HG03432 (cell line): ENCODE measurements at regions not wholly inside any gene's neighbourhood (a gene's known extent, or its start where the extent isn't known, plus 50 kb on each side); places are given as distances from the start of the nearest gene placed in this dataset.

Experiments
- ATAC-seq: cut with Tn5 transposase; IDR thresholded peaks from one replicate; pipeline ENCODE4 v1.9.1; 2021; ENCODE audit warnings: mild to moderate bottlenecking, moderate library complexity; ENCODE audit not compliant: unreplicated experiment

DNA sequence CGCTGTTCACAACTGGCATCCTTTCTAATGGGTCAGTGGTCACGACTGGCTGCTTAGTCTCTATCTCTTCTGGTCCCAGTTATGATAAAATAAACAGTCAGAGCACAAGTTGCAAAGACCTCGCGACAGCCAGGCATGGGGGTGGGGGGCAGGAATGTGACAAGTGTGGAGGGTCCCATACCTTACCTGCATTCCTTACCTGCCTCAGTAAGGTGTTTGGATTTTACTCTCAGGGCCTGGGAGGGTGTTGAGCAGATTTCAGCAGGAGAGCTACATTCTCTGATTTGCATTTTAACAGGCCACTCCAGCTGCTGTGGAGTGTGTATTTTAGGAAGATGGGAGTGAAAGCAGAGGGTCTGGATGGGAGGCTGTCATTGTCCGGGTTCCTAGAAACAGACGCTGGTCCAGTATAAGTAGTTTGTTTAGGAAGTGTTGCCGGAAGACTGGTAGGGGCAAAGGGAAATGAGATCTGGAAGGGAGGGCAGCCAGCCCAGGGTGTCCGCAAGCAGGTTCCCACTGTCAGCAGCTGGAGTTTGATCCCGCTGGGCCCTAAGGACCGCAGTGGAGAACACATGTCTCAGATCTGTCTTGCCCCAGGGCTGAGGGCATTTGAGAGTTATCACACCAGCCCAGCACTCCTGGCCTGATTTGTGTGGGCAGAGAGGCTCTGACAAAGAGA lies 920.0 kb downstream of the UQCRFS1 start:
- no peak for ATAC-seq

DNA sequence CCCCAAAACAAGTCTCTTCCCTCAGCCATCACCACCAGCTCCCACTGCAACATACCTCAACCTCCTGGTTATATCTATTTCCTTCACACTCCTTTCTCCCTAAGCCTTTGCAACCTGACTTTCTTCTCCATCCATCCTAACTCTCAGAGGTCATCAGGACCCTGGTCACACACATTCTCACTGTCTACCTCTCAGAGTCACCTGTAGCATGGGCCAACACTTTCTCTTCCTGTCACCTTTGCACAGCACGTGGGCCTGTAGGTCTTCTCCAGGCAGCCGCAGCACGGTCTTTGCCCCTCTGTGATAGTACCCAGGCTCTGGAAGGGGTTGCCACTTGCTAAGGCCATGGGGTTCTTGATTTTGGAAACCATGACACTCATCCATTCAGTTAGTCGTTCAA lies 921.1 kb downstream of the UQCRFS1 start:
- ATAC-seq: no peak

DNA sequence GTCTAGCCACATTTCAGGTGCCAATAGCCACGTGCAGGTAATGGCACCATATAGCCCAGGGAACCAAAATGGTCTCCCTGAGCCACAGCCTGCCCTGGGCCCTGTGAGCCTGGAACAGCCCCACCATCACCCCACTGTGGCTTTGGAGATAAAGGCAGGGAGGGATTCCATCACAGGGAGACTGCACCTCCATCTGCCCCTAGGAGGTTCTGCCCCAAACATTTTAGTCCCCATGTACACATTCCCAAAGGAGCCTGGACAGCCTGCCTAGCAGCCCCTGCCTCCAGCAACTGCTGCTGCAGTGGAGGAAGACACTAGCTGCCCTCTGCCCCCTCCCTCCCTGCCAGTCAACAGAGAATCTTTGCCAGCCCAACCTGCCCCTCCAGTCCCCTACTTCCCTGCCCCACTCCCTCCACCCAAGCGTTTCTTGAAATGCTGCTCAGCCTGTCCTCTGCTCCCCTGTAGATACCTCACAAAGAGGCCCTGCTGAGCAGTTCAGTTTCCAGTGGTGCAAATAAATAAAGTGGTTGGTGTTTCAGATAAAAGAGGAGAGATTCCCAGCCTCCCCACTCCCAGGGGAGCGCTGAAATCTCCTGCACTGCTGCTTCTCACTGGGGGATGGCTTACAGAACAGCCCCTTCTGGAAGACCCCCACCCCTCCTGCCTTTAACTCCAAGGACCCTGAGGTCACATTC lies 921.8 kb downstream of the UQCRFS1 start:
- no peak for ATAC-seq

DNA sequence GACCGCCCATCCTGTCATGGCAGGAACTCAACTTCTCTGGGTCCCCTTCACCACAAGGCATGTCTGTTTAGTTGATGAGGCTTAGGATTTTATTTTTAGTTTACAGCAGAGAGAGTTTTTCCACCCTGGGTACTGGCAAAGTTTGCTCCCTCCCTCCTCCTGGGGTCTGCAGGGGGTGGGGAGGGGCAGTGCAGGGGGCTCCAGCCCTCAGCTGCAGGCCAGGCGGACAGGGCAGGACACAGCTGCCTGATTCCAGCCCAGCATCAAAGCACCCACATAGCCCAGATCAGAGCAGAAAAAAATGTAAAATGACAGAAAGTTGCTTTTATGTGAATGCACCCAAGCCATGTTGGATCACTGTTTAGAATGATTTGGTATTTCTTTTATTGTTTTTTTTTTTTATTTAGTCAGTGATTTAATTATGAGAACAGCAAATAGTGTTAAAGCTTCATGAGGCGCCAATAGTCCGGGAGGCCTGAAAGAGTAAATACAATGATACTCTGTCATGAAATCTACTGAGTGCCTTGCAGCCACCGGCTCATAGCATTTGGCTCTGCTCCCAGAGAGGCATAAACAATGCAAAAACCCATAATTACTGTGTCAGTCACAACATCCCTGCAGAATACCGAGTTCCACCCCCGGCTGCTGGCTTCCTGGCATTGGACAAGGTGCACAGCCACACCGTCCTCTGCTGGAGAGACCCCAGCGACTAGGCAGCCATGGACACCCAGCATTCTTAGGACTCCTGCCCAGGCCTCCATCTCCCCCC lies 923.5 kb downstream of the UQCRFS1 start:
- ATAC-seq: no peak

DNA sequence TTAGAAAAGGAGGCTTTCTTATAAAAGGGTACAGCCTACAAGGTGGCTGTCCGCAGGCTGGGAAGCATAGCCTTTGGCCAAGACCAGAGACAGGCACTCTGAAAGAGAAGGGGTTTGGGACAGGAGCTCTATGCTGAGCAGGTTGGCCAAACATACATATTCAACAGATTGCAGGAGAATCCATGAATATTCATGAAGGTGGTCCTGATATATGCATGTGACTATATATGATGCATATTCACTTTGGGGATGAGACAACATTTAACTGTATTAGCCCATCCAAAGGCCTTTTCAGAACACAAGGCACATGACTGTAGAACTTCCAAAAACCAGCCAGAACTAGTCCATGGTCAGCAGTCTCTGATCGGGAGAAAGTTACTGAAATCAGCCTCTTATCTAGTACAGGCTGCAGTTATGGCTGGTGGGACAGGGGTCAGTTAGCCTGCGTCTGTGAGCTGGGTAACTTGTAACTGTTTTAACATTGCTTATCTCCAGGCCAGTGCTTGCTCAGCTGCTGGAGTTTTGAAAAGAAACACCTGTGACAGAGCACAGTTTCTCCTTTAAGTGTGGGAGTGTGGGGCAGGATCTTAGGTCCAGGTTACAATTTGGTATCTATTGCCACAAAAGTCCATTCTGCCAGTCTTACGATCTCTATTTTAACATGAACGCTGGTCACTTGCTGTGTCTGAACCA lies 924.2 kb downstream of the UQCRFS1 start:
- no peak for ATAC-seq

DNA sequence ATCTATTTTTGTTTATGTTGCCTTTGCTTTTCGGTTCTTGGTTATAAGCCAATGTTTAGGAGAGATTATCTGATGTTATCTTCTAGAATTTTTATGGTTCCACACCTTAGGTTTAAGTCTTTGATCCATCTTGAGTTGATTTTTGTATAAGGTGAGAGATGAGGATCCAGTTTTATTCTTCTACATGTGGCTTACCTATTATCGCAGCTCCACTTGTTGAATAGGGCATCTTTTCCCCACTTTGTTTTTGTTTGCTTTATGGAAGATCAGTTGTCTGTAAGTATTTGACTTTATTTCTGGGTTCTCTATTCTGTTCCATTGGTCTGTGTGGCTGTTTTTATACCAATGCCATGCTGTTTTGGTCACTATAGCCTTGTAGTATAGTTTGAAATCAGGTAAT lies 927.0 kb downstream of the UQCRFS1 start:
- no peak for ATAC-seq

DNA sequence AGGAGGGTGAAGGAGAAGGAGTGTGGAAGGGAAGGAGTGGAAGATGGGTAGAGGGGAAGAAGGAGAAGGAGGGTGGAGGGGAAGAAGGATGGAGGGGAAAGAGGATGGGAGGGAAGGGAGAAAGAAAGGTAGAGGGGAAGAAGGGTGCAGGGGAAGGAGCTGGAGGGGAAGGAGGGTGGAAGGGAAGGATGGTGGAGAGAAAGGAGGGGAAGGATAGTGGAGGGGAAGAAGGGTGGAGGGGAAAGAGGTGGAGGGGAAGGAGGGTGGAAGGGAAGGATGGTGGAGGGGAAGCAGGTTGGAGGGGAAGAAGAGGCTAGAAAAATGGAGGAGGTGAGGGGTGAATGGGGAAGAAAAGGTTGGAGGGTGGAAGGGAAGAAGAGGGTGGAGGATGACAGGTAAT lies 927.9 kb downstream of the UQCRFS1 start:
- no peak for ATAC-seq

DNA sequence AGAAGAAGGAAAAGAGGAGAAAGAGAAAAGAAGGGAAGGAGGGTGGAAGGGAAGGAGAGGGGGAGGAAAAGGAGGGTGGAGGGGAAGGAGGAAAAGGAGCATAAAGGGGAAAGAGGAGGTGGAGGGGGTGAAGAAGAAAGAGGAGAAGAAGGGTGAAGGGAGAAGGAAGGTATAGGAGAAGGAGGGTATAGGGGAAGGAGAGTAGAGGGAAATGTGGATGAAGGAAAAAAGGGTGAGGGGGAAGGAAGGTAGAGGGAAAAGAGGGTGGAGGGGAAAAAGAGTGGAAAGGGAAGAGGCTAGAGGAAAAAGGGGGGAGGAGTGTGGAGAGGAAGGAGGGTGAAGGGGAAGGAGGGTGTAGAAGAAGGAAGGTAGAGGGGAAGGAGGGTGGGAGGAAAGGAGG lies 928.6 kb downstream of the UQCRFS1 start:
- ATAC-seq: no peak

DNA sequence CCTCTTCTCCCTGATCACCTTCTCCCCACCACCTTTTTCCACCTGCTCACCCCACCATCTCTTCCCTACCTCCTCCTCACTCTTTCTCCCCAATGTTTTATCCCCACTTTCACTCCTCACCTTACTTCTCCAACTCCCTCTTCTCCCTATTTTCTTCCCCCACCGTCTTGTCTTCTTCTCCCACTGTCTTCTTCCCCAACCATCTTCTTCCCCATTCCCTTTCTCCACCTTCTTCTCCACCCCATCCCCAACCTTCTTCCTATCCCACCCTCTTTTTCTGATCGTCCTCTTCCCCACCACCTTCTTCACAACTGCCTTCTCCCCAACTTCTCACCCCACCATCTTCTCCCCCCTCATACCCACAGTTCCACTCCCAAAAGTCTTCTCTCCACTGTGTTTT lies 929.4 kb downstream of the UQCRFS1 start:
- no peak for ATAC-seq

DNA sequence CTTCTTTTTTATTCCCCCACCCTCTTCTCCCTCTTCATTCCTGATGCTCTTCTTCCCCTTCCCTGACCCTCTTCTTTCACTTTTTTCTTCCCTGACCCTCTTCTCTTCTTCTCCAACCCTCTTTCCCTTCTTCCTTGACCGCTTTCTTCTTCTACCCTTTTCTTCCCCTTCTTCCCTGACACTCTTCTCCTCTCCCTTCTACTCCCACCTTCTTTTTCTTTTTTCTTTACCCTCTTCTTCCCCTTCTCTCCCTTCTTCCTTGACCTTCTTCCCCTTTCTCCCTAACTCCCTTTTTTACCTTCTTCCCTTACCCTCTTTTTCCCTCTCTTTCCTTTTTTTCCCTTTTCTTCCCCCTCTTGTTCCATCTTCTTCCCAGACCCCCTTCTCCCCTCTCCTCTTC lies 931.3 kb downstream of the UQCRFS1 start:
- ATAC-seq: no peak

DNA sequence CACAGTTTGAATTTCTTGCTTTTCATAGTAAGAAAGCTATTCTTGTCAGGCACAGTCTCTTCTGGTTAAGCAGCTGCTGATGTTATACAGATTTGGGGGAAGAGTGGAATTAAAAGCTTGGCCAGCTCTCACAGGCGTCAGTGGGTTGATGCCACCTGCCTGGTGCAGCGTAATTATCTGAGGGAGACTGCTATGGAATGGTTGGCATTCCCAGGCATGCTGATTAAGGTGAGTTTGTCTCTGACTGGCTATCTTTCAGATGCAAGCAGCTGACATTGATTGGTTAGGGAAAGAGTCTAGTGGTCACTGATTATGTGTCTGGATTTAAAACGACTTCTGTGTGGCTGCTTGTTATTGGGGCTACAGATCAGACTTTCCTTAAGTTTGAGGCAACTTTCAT lies 948.4 kb downstream of the UQCRFS1 start:
- no peak for ATAC-seq

DNA sequence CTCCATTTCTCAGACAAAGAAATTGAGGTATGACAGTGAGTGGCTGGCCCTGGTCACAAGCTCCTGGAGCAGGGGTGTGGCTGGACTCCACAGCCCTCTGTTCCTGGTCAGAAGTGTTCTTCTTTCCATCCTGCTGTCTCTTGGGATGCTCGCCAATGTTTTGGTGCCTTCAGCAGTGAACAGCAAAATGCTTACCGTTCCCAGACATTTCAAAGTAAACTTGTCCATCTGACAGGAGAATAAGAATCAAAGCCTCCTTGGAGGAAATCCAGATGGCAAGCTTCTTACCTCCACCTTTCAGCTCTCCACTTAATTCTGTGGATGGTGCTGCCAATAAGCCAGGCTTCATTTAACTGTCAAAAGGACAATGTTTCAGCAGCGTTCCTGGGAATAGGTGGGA lies 954.1 kb downstream of the UQCRFS1 start:
- no peak for ATAC-seq

DNA sequence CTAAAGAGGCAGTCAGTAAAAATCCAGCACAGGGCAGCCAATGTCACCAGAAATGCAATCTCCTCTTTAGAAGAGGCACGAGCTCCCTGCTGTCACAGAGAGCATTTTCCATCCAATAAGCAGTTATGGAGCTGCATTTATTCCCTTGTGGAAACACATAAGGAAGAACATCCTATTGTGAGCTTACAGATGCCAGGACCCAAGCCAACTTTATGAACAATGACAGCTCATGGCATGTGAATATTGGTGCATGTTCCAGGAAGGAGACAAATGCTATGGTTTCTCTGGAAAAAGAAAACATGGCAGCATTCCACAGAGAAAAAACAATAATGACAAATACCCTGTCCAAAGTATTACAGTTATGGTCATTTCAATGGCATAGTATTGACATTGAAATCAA lies 955.6 kb downstream of the UQCRFS1 start:
- no peak for ATAC-seq

DNA sequence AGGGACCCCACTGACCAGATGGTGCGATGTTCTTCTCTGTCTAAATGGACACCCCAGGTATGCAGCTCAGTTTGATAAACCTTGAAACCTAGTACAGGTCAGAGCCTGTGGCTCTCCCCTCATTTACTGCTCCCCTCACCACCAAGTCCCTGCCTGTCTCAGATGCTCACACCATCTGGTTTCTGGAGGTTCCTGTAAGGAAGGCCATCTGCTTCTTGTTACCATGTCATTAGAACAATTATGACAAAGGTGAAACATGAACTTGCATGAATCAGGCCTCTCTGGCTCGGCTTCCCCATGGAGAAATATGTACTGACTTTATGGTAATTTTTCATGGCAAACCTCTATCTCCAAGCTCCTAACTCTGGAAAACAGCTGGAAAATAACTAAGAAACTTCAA lies 965.7 kb downstream of the UQCRFS1 start:
- no peak for ATAC-seq

DNA sequence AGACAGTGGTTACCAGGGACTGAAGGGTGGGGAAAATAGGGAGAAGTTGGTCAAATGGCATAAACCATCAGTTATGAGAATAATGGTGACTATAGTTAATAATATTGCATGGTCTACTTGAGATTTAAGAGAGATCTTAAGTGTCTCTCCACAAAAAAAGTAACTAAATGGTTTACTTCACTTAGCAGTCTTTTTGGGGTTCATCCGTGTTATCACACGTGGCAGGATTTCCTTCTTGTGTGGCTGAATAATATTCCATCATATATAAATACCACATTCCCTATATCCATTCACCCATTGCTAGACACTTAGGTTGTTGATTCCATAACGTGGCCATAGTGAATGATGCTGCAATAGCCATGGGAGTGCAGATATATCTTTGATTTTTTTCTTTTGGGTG lies 967.0 kb downstream of the UQCRFS1 start:
- ATAC-seq: no peak

DNA sequence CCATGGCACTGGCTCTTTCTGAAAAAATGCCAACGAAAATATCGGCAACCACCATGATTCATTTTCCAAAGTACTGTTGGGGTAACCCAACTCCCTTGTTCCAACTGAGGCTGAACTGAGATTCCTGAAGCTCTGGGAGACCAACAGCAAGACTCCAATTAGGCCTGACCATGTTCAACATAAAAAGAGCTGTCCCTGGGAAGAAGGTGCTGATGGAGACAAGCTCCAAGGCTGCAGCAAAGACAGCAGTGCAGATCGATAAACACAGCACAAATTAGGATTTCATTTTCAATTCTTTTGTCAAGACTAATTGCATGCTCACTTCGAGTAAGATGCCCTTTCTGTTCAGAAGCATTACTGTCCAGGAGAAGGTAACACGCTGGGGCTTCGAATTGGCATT lies 968.0 kb downstream of the UQCRFS1 start:
- no peak for ATAC-seq

DNA sequence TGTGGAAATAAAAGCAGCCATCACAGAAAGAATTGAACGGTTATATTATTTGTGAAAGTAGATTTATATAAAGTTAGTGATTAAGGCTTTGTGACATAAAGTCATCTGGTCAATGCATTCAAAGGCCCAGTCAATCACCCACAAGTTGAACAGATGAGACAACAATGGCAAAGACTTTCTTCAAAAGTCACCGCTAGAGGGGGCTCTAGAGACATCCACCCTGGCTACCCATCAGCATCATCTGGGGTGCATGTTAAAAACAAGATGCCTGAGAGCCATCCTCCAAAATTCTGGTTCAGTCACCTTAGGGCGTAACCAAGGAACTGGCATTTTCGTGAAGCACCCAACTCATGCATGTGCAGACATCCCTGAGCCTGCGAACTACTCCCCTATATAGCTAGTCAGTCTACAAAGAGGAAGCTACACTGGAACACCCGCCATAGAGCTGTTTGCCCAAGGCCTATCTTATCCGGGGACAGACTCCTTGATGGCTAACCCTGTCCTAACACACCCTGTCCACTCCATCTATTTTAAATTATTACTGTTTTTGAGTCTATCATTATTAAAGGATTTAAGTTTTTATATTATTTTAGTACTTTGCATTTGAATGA lies 970.5 kb downstream of the UQCRFS1 start:
- no peak for ATAC-seq

DNA sequence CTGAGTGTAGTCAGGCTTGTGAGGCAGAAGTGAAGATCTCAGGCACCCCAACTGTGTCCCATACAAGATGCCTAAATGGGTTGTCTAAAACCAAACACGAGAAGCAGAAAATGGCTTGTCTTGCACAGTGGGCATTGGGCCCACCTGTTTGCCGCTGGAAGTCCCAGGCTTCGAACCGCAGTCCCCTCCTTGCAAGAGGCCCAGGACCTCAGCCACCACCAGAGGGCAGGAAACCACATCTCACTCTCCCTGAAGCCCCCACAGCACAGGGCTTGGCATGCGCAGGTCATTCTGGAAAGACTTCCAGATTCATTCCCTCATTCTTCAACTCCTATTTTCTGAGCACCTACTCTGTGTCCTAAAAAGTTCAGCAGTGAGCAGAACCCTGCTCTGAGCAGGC lies 973.7 kb downstream of the UQCRFS1 start:
- no peak for ATAC-seq

DNA sequence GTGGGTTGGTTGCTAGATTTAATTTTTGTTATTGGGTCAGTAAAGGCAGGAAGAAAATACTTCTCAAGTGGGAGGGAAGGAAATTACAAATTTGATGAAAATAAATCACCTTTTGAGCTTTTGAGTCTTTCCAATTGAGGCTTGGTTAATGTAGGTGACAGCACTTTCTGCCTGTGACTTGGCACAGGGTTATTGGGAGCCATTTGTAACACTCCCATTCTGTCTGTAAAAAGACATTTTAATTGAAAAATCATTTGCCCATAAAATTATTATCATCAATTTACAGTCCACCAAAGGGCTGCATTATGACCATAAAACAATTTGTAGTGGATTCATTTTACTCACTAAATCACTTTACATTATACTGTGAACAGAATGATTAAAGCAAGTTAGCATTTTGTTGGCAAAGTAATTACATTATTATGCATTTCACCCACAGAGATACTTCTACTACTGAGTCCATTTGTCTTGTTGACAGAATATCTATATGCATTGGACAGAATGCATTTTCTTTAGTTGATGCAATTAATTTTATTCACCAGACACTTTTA lies 974.6 kb downstream of the UQCRFS1 start:
- ATAC-seq: no peak

DNA sequence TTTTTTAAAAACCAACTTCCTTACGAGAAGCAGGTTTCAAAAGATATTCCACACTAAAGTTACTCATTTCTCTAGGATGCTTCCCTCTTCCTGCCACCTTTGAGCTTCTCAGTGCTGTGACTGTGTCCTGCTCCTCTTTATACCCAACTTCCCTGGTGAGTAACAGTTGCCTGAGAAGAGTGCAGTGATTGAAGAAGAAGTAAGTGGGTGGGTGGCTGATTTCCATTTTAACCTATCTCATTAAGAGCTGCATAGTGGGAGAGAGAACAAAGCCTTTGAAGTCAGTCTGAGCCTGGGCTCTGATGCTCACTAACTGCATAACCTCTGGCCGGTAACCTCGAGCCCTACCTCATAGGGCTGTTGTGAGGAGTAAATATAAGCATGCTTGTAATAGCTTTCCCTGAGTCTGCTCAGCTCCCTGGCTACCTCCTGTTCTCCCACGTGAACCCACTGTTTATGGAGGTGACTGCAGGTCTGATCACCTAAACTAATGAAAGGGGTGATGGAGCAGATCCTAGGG lies 977.3 kb downstream of the UQCRFS1 start:
- ATAC-seq: no peak

DNA sequence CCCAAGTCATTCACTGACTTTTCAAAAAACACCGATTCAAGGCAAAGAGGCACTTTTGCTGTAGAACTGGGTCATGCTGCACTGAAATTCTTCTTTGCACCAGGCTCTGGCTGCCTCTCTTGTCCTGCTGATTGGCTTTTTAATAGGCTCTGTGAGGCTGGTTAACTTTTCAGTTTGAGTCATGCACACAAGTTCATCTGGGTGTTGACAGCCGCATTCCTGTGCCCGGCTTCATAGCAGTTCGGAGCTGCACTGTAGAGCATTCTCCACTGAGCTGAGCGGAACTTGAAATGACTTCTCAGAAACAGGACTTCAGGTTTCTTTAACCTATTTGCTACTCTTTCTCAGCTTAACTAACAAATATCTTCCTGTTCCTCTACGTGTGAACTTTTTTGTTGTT lies 978.3 kb downstream of the UQCRFS1 start:
- ATAC-seq: no peak
